Esophagus squamous epithelium (tissue), 4 donors: ENCODE measurements at regions not wholly inside any gene's neighbourhood (a gene's known extent, or its start where the extent isn't known, plus 50 kb on each side); places are given as distances from the start of the nearest gene placed in this dataset.

ENCODE experiments used
- CTCF ChIP-seq, 6 experiments: fragments of 450-650 bp in 4 of 6; fragments of 200-600 bp in 2 of 6; sonication (generic) in 2 of 6; IDR thresholded peaks; one replicate each; pipeline ENCODE4 v1.5.1; 2016 to 2019; ENCODE audit warnings: antibody characterized with exemption in 6 of 6, mild to moderate bottlenecking in 4 of 6, moderate library complexity in 4 of 6
- POLR2A ChIP-seq, 4 donors: fragments of 450-650 bp; IDR thresholded peaks; one replicate each; pipeline ENCODE4 v1.6.1; 2017; ENCODE audit warnings: antibody characterized with exemption in 4 of 4, mild to moderate bottlenecking in 4 of 4, moderate library complexity in 3 of 4

- no peak for TF ChIP-seq CTCF (IDR thresholded peaks at IDR 0.05)
- TF ChIP-seq POLR2A (IDR thresholded peaks at IDR 0.05) = no peak
These were observed 172.8 kb downstream of the CARTPT start for GRCh38 chr5:71891856-71892255.
